GM18907 (cell line): ENCODE measurements at regions not wholly inside any gene's neighbourhood (a gene's known extent, or its start where the extent isn't known, plus 50 kb on each side); places are given as distances from the start of the nearest gene placed in this dataset.
"Not testable (repeated sequence)": the region's sequence is repeated elsewhere in the genome, so short reads cannot be mapped to it uniquely, and the experiment has no call there.

Experiments used
- ATAC-seq: cut with Tn5 transposase; IDR thresholded peaks from one replicate; pipeline ENCODE4 v1.9.1; 2021; ENCODE audit warnings: mild to moderate bottlenecking, moderate library complexity; ENCODE audit not compliant: unreplicated experiment

- no peak for ATAC-seq
These were observed 157.8 kb downstream of the PDCD6IP start for GRCh38 chr3:33956206-33956605.

GRCh38 chr3:33956776-33957175, 158.3 kb downstream of the PDCD6IP start:
- no peak for ATAC-seq

GRCh38 chr3:33957176-33957575, 158.7 kb downstream of the PDCD6IP start:
- no peak for ATAC-seq

DNA sequence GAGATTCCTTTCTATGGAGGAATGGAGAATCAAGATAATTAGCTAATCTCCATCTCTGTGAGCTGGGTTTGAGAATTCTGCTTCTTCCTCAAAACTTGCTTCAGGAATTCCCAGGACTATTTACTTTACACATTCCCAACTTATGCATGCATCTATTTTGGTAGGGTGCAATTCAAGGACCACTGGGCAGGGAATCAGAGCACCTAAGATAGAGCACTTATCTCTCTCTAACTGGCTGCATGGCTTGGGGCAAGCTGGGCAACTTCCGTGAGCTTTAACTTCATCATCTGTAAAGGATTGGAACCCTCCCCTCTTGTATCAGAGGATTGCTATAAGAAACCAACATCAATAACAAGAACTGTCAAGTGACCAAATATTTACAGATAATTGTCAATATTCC, 160.2 kb downstream of the PDCD6IP start:
- ATAC-seq, result no peak

GRCh38 chr3:33962396-33962795, 164.0 kb downstream of the PDCD6IP start:
- ATAC-seq, result no peak

DNA sequence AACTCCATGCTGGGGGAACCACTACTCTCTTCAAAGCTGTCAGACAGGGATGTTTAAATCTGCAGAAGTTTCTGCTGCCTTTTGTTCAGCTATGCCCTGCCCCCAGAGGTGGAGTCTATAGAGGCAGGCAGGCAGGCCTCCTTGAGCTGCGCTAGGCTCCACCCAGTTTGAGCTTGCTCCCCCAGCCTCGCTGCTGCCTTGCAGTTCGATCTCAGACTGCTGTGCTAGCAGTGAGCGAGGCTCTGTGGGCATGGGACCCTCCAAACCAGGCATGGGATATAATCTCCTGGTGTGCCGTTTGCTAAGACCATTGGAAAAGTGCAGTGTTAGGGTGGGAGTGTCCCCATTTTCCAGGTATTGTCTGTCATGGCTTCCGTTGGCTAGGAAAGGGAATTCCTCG, 171.8 kb downstream of the PDCD6IP start:
- not testable (repeated sequence) for ATAC-seq

GRCh38 chr3:33971055-33971454, 172.6 kb downstream of the PDCD6IP start:
- ATAC-seq, result no peak

GRCh38 chr3:33975463-33975862, 177.0 kb downstream of the PDCD6IP start:
- ATAC-seq, result no peak

- ATAC-seq, result no peak
These were observed 178.8 kb downstream of the PDCD6IP start for GRCh38 chr3:33977227-33977626.

- no peak for ATAC-seq
These were observed 181.8 kb downstream of the PDCD6IP start for GRCh38 chr3:33980252-33980651.

GRCh38 chr3:33982269-33982798, 183.9 kb downstream of the PDCD6IP start:
- no peak for ATAC-seq

DNA sequence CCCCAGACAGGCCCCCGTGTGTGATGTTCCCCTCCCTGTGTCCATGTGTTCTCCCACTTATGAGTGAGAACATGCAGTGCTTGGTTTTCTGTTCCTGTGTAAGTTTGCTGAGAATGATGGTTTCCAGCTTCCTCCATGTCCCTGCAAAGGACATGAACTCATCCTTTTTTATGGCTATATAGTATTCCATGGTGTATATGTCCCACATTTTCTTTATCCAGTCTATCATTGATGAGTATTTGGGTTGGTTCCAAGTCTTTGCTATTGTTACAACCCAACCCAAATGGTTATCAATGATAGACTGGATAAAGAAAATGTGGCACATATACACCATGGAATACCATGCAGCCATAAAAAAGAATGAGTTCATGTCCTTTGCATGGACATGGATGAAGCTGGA, 184.5 kb downstream of the PDCD6IP start:
- not testable (repeated sequence) for ATAC-seq

GRCh38 chr3:33989229-33989628, 190.8 kb downstream of the PDCD6IP start:
- ATAC-seq, result no peak

GRCh38 chr3:33991673-33992072, 193.2 kb downstream of the PDCD6IP start:
- no peak for ATAC-seq

- ATAC-seq, result no peak
These were observed 195.2 kb downstream of the PDCD6IP start for GRCh38 chr3:33993631-33994030.

- ATAC-seq, result no peak
These were observed 196.1 kb downstream of the PDCD6IP start for GRCh38 chr3:33994568-33994967.

GRCh38 chr3:34000301-34000700, 201.9 kb downstream of the PDCD6IP start:
- no peak for ATAC-seq

GRCh38 chr3:34001022-34001421, 202.6 kb downstream of the PDCD6IP start:
- ATAC-seq, result no peak

GRCh38 chr3:34001990-34002389, 203.6 kb downstream of the PDCD6IP start:
- ATAC-seq, result no peak

DNA sequence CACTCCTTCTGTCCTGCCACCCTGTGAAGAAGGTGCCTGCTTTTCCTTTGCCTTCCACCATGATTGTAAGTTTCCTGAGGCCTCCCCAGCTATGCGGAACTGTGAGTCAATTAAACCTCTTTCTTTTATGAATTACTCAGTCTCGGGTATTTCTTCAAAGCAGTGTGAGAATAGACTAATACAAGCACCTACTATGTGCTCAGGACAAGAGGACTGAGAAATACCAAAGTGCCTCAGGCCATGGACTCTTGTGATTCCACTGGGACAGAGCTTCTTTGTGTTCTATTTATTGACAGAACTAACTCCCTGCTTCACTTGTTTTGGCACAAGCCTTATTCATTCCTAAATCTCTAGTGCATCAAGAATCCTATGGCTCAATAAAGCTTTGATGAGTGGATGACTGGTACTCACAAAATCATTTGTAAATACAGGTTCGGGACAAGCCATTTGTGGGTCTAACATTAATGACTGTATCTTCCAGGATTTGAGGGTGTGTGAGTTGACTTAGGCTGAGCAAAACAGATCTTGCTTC, 204.2 kb downstream of the PDCD6IP start:
- no peak for ATAC-seq

DNA sequence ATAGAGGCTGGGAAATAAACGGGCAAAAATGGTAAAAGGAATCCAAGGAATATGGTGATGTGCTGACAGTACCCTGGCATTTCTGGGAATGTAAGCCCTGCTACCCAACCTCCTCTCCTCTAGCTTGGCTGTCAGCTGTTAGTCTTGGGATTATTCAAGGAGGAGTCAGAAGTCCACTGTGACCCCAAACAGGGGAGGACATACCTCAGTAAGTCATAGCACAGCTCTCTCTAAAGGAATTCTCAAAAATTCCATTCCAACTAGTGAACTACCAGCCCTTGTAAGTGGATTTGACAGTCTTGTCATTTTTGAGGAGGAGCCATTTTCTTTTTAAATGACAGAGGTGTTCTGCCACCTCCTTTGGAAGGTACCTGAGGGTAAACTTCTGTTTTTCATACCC, 207.5 kb downstream of the PDCD6IP start:
- ATAC-seq, result no peak

GRCh38 chr3:34008191-34008590, 209.8 kb downstream of the PDCD6IP start:
- peak; percentile 48 for ATAC-seq
